Activated T-helper 17 cell treated with anti-CD3 and anti-CD28 coated beads, Interleukin-2, amount 50 U/mL, for 72 hours (primary cell): ENCODE measurements at regions not wholly inside any gene's neighbourhood (a gene's known extent, or its start where the extent isn't known, plus 50 kb on each side); places are given as distances from the start of the nearest gene placed in this dataset.

Source experiments
- ATAC-seq: fragments of 150-1000 bp; cut with Tn5 transposase; replicated peaks from 2 replicates; pipeline ENCODE4 v1.10.0; 2021; ENCODE audit warnings: mild to moderate bottlenecking, moderate library complexity
- H3K27ac Mint-ChIP-seq: one replicate; pipeline ENCODE4 v1.8.0; 2022; ENCODE audit warnings: mixed read lengths
- H3K27me3 Mint-ChIP-seq: one replicate; pipeline ENCODE4 v1.8.0; 2022; ENCODE audit warnings: mixed read lengths
- H3K36me3 Mint-ChIP-seq: one replicate; pipeline ENCODE4 v1.8.0; 2022; ENCODE audit warnings: low read depth, mild to moderate bottlenecking, mixed read lengths
- H3K4me1 Mint-ChIP-seq: one replicate; pipeline ENCODE4 v1.8.0; 2022; ENCODE audit warnings: mixed read lengths
- H3K4me3 Mint-ChIP-seq: one replicate; pipeline ENCODE4 v1.8.0; 2022; ENCODE audit warnings: mild to moderate bottlenecking, mixed read lengths
- H3K9me3 Mint-ChIP-seq: one replicate; pipeline ENCODE4 v1.8.0; 2022; ENCODE audit warnings: mixed read lengths

DNA sequence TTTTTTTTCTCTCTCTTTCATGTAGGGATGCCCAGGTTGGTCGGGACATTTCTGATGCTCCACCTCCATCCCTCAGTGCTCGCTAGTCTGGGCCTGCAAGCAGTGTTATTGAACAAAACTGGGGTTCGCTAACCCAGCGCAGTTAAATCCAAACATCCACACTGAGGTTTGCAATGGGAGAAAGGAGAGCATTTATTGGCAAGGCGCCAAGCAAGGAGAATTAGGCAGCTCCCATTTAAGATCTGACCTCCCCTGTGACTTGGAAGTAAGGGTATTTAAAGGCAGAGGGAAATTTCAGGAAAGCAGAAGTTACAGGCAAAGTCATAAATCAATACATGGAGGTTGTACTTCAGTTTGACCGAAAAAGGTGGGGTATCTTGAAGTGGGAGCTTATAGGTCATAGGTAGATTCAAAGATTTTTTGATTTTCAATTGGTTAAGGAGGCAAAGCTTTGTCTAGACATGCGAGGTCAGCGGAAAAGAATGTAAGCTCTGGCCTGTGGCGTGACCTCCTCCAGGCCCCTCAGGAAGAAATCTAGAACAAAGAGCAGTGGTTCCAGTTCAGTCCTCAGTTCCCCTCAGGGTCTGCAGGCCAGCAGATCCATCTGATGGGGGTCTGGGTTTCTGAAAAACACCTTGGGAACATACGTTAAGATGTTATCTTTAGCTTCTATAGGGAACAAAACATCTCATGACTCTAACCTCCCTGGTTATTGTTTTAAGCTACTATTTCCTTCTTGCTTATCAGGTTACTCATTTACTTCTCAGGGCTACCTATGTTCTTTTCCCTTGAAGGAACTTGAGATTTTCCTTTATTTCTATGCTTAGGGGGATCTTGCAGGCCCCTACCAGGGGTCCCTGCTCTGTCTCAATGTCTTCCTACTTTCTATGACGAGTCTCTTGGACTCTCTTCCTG, 66.0 kb upstream of the KIF16B start:
- H3K9me3 Mint-ChIP-seq = no peaks in the 10 kb centered on the region
- peaks cover 17% of the 10 kb centered on the region for H3K27me3 Mint-ChIP-seq
- ATAC-seq = no peak

DNA sequence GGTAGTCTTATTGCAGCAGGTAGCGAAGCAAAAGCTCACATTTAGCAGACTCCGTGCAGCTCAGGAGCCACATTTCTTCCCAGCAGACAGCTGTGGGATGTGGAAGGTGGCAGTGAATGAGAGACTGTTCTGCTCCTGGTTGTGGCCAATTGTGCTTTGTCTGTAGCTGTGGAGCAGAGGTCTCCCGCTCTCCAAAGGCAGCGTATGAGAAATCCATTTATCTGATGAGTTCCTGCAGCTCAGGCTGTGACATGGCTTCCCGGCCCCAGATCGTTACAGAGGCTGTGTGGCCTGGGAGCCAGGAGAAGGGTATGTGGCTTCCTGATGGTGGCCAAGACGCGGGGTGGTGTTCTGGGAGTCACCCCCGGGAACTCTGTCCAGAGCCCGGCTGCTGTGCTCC, 64.5 kb upstream of the KIF16B start:
- Mint-ChIP-seq H3K27ac (no peak overlapping the region), H3K4me3 (no peak overlapping the region), H3K36me3 (no peaks in the 10 kb centered on the region), H3K9me3 (no peaks in the 10 kb centered on the region), H3K4me1 (no peaks in the 10 kb centered on the region), H3K27me3 (peaks cover 17% of the 10 kb centered on the region)
- no peak for ATAC-seq

More for the DNA sequence above, 66.0 kb upstream of the KIF16B start:
- no peaks in the 10 kb centered on the region for H3K36me3 Mint-ChIP-seq
- no peak overlapping the region for H3K27ac Mint-ChIP-seq
- H3K4me3 Mint-ChIP-seq = no peak overlapping the region
- H3K4me1 Mint-ChIP-seq = no peaks in the 10 kb centered on the region

DNA sequence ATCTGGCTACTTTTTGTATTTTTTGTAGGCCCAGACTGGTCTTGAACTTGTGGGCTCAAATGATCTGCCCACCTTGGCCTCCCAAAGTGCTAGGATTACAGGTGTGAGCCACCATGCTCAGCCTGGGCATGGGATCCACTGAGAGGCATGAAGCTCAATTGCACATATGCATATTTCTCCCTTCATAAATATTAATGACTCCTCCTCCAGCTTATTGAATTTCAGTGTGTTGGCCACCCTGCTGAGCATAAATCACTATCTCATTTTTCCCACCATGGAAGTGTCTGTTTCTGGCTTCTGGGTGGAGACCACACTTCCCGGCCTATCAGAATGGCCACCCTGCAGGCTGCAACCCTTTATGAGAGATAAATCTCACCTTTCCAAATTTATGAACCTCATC, 53.6 kb upstream of the KIF16B start:
- H3K27me3 Mint-ChIP-seq = peaks cover 3% of the 10 kb centered on the region
- H3K27ac Mint-ChIP-seq = no peak overlapping the region
- ATAC-seq = no peak
- H3K36me3 Mint-ChIP-seq = no peaks in the 10 kb centered on the region
- no peaks in the 10 kb centered on the region for H3K9me3 Mint-ChIP-seq
- no peaks in the 10 kb centered on the region for H3K4me1 Mint-ChIP-seq
- H3K4me3 Mint-ChIP-seq = no peak overlapping the region

DNA sequence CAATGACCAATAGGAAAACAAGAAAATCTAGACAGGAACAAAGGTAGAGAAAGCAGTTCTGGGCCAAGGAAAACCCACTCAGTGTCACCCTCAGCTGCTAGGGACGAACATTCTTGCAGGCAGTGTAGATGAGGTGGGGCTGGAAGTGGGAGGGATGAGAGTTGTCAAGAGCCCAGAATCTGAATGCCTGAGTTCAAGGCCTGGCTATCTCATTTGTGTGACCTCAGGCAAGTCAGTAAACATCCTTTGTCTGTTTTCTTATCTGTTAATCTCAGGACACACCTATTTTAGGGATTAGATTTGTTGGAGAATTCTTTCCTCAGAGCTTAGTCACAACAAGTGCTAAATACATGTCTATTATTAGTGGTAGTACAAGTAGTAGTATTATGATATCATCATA, 50.9 kb upstream of the KIF16B start:
- no peaks in the 10 kb centered on the region for H3K36me3 Mint-ChIP-seq
- H3K27me3 Mint-ChIP-seq = no peaks in the 10 kb centered on the region
- no peak overlapping the region for H3K27ac Mint-ChIP-seq
- no peaks in the 10 kb centered on the region for H3K9me3 Mint-ChIP-seq
- ATAC-seq = no peak
- no peaks in the 10 kb centered on the region for H3K4me1 Mint-ChIP-seq
- H3K4me3 Mint-ChIP-seq = no peak overlapping the region
